Gastrocnemius medialis (tissue), 4 donors: ENCODE measurements at regions not wholly inside any gene's neighbourhood (a gene's known extent, or its start where the extent isn't known, plus 50 kb on each side); places are given as distances from the start of the nearest gene placed in this dataset.

ENCODE experiments used
- POLR2A ChIP-seq, 2 donors: fragments of 450-650 bp; IDR thresholded peaks; one replicate each; pipeline ENCODE4 v1.6.1; 2017; ENCODE audit warnings: antibody characterized with exemption in 2 of 2, mild to moderate bottlenecking in 2 of 2, moderate library complexity in 2 of 2
- TF ChIP-seq, protein P1 (sequence below), 5 experiments: fragments of 450-650 bp in 3 of 5; fragments of 200-600 bp in 2 of 5; sonication (generic) in 2 of 5; IDR thresholded peaks in 4 of 5; conservative IDR thresholded peaks in 1 of 5; 1 replicate in 4 of 5; 2 replicates in 1 of 5; pipeline ENCODE4 v1.5.1; 2016 to 2019; ENCODE audit warnings: antibody characterized with exemption in 5 of 5, mild to moderate bottlenecking in 3 of 5, moderate library complexity in 3 of 5

DNA sequence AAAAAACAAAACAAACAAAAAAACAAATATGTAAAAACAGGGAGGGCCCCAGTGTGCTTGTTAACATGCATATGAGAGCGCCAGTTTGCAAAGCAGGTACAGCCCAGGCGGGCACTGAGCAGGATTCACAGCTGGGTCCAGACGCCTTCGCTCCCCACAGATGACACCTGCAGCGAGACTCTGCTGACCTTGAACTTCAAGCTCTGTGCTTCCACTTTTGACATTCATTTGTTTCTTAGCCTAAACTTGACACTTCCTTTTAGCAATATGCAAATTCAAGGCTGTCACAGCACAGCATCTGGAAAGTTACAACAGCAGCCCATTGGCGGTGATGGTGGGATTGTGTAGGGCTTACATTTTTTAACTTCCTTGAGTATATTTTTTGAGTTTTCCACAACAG lies 88.8 kb upstream of the TNS3 start:
- TF ChIP-seq, protein P1, sequence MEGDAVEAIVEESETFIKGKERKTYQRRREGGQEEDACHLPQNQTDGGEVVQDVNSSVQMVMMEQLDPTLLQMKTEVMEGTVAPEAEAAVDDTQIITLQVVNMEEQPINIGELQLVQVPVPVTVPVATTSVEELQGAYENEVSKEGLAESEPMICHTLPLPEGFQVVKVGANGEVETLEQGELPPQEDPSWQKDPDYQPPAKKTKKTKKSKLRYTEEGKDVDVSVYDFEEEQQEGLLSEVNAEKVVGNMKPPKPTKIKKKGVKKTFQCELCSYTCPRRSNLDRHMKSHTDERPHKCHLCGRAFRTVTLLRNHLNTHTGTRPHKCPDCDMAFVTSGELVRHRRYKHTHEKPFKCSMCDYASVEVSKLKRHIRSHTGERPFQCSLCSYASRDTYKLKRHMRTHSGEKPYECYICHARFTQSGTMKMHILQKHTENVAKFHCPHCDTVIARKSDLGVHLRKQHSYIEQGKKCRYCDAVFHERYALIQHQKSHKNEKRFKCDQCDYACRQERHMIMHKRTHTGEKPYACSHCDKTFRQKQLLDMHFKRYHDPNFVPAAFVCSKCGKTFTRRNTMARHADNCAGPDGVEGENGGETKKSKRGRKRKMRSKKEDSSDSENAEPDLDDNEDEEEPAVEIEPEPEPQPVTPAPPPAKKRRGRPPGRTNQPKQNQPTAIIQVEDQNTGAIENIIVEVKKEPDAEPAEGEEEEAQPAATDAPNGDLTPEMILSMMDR (IDR thresholded peaks at IDR 0.05 in 4 of 5, conservative IDR thresholded peaks at IDR 0.05 in 1 of 5): no peak
- TF ChIP-seq POLR2A (IDR thresholded peaks at IDR 0.05): no peak
